B cell (primary cell): ENCODE measurements at regions not wholly inside any gene's neighbourhood (a gene's known extent, or its start where the extent isn't known, plus 50 kb on each side); places are given as distances from the start of the nearest gene placed in this dataset.

Source experiments
- ATAC-seq: fragments of 200-7000 bp; cut with Tn5 transposase; one replicate; pipeline ENCODE4 v1.10.0; 2021; ENCODE audit warnings: low read depth, mild to moderate bottlenecking, moderate number of reproducible peaks, moderate library complexity
- CTCF ChIA-PET: fragments of 350-600 bp; sonication (Branson Sonifier 250); formaldehyde crosslinking; loops from one replicate; lab custom pipeline; 2021; ENCODE audit warnings: antibody characterized with exemption, inconsistent platforms; lab: Charles Lee
- POLR2A ChIA-PET: fragments of 350-600 bp; sonication (Branson Sonifier 250); formaldehyde crosslinking; loops from one replicate; lab custom pipeline; 2021; ENCODE audit warnings: antibody characterized with exemption; lab: Charles Lee
- DNase-seq: peaks from one replicate; pipeline ENCODE4 v3.0.0; 2013
- H2AFZ ChIP-seq: 2 replicates; pipeline ENCODE4 v1.6.1; 2012; ENCODE audit warnings: mild to moderate bottlenecking, low read depth, low read length; ENCODE audit not compliant: insufficient read depth, poor library complexity, severe bottlenecking
- H3K27ac ChIP-seq, 2 donors: 1 replicate in 1 of 2; 2 replicates in 1 of 2; pipeline ENCODE4 v1.5.1; 2012 to 2013; ENCODE audit warnings: low read length in 2 of 2, mild to moderate bottlenecking in 2 of 2, moderate library complexity in 1 of 2
- H3K27me3 ChIP-seq, 4 experiments: fragments of 200-600 bp in 1 of 4; sonication (generic) in 1 of 4; replicated peaks in 1 of 4; 1 replicate in 2 of 4; 2 replicates in 2 of 4; pipeline versions ENCODE4 v1.6.1 to v1.7.0; 2013 to 2016; ENCODE audit warnings: low read length in 3 of 4, mild to moderate bottlenecking in 2 of 4, mixed read lengths in 1 of 4, moderate library complexity in 1 of 4; ENCODE audit not compliant: insufficient read depth in 4 of 4, control insufficient read depth in 3 of 4; ENCODE audit errors: control extremely low read depth in 1 of 4
- H3K36me3 ChIP-seq, 2 experiments: replicated peaks in 1 of 2; 1 replicate in 1 of 2; 2 replicates in 1 of 2; pipeline versions ENCODE4 v1.6.1 to v1.7.1; 2013; ENCODE audit warnings: low read length in 1 of 2; ENCODE audit not compliant: insufficient read depth in 2 of 2, control insufficient read depth in 1 of 2; ENCODE audit errors: control extremely low read depth in 1 of 2, extremely low read depth in 1 of 2
- H3K4me1 ChIP-seq, 2 donors: fragments of 200-600 bp in 1 of 2; sonication (generic) in 1 of 2; 1 replicate in 1 of 2; 2 replicates in 1 of 2; pipeline versions ENCODE4 v1.5.1 to v1.6.1; 2013 to 2017; ENCODE audit warnings: low read length in 2 of 2; ENCODE audit not compliant: control insufficient read depth in 2 of 2, insufficient read depth in 2 of 2
- H3K4me2 ChIP-seq: replicated peaks from 2 replicates; pipeline ENCODE3; 2012; ENCODE audit warnings: mild to moderate bottlenecking, low read depth, low read length; ENCODE audit not compliant: poor library complexity, severe bottlenecking
- H3K4me3 ChIP-seq, 5 experiments: fragments of 200-600 bp in 1 of 5; sonication (generic) in 1 of 5; 1 replicate in 3 of 5; 2 replicates in 2 of 5; pipeline versions ENCODE4 v1.5.1 to v1.7.0; 2011 to 2016; ENCODE audit warnings: low read length in 4 of 5, mild to moderate bottlenecking in 4 of 5, low read depth in 2 of 5, control low read depth in 1 of 5, moderate library complexity in 1 of 5; ENCODE audit not compliant: insufficient read depth in 1 of 5; ENCODE audit errors: control extremely low read depth in 1 of 5, extremely low read depth in 1 of 5
- H3K79me2 ChIP-seq: fragments of 200-600 bp; sonication (generic); one replicate; pipeline ENCODE4 v1.6.0; 2016; ENCODE audit warnings: low read length; ENCODE audit not compliant: control insufficient read depth, insufficient read depth
- H3K9ac ChIP-seq: fragments of 200-600 bp; sonication (generic); 2 replicates; pipeline ENCODE4 v1.6.1; 2017; ENCODE audit warnings: mild to moderate bottlenecking, low read length, moderate library complexity
- H3K9me3 ChIP-seq, 3 donors: one replicate each; pipeline versions ENCODE4 v1.6.1 to v1.7.1; 2013; ENCODE audit warnings: low read length in 2 of 3; ENCODE audit not compliant: control insufficient read depth in 2 of 3, insufficient read depth in 1 of 3; ENCODE audit errors: control extremely low read depth in 1 of 3
- H4K20me1 ChIP-seq: 2 replicates; pipeline ENCODE4 v1.6.0; 2012; ENCODE audit warnings: mild to moderate bottlenecking, low read length; ENCODE audit not compliant: insufficient read depth, control insufficient read depth, poor library complexity, severe bottlenecking
- H3K27ac Mint-ChIP-seq: one replicate; pipeline ENCODE4 v1.8.0; 2021; ENCODE audit warnings: mixed read lengths
- H3K27me3 Mint-ChIP-seq: one replicate; pipeline ENCODE4 v1.8.0; 2021; ENCODE audit warnings: mixed read lengths
- H3K4me1 Mint-ChIP-seq: one replicate; pipeline ENCODE4 v1.8.0; 2021; ENCODE audit warnings: mixed read lengths
- H3K4me3 Mint-ChIP-seq: one replicate; pipeline ENCODE4 v1.8.0; 2021; ENCODE audit warnings: mixed read lengths
- H3K9me3 Mint-ChIP-seq: one replicate; pipeline ENCODE4 v1.8.0; 2022; ENCODE audit warnings: mixed read lengths; ENCODE audit not compliant: insufficient read depth
- CTCF ChIP-seq: fragments of 200-600 bp; IDR thresholded peaks from one replicate; pipeline ENCODE4 v1.8.0; 2022; ENCODE audit warnings: antibody characterized with exemption, mild to moderate bottlenecking
- EZH2 ChIP-seq: IDR thresholded peaks from 2 replicates; pipeline ENCODE4 v1.6.1; 2012; ENCODE audit warnings: borderline replicate concordance, low read depth, mild to moderate bottlenecking, moderate library complexity, low read length; ENCODE audit not compliant: insufficient read depth, poor library complexity, severe bottlenecking
- WGBS: methylation state at CpG from one replicate; pipeline ENCODE4 v1.1.5; 2013; ENCODE audit warnings: missing lambda C conversion rate; ENCODE audit not compliant: insufficient coverage; 5-methylcytosine and 5-hydroxymethylcytosine counted together
- intact Hi-C: fragments of 100-400 bp; cut with micrococcal nuclease; formaldehyde crosslinking; loops from one replicate; pipeline ENCODE4 v1.10.0; 2022

- CTCF ChIA-PET = no interaction called here
- no peak overlapping the region for H3K4me3 ChIP-seq
- no peaks in the 10 kb centered on the region for H3K79me2 ChIP-seq
- Mint-ChIP-seq H3K4me3 (no peak overlapping the region), H3K27ac (no peak overlapping the region), H3K27me3 (no peaks in the 10 kb centered on the region), H3K4me1 (no peaks in the 10 kb centered on the region), H3K9me3 (no peaks in the 10 kb centered on the region)
- TF ChIP-seq CTCF (no peak), EZH2 (no peak)
- DNase-seq (no peak), ATAC-seq (no peak)
- H3K27me3 ChIP-seq = no peaks in the 10 kb centered on the region
- no peaks in the 10 kb centered on the region for H4K20me1 ChIP-seq
- H3K4me1 ChIP-seq = no peaks in the 10 kb centered on the region
- no peak overlapping the region for H3K9ac ChIP-seq
- H3K27ac ChIP-seq = no peak overlapping the region
- H3K36me3 ChIP-seq = no peaks in the 10 kb centered on the region
- no peak overlapping the region for H3K4me2 ChIP-seq
- POLR2A ChIA-PET = no interaction called here
- peaks cover 0 to 1% (median 0%) of the 10 kb centered on the region in 3 donors for H3K9me3 ChIP-seq
- no CpG with 5 or more reads among the region's 1 CpG for WGBS
- intact Hi-C loops = no loop called here
- H2AFZ ChIP-seq = no peak overlapping the region
These were observed 509.6 kb upstream of the SUCLG2 start for GRCh38 chr3:68163968-68164367.

- CTCF ChIA-PET = no interaction called here
- no peaks in the 10 kb centered on the region for H3K9me3 Mint-ChIP-seq
- Histone ChIP-seq H3K4me1 (no peaks in the 10 kb centered on the region), H3K4me2 (no peak overlapping the region), H3K4me3 (no peak overlapping the region), H4K20me1 (no peaks in the 10 kb centered on the region), H3K27ac (no peak overlapping the region), H3K36me3 (no peaks in the 10 kb centered on the region), H2AFZ (no peak overlapping the region), H3K79me2 (no peaks in the 10 kb centered on the region), H3K9me3 (peaks cover 0 to 1% (median 0%) of the 10 kb centered on the region in 3 donors), H3K9ac (no peak overlapping the region), H3K27me3 (no peaks in the 10 kb centered on the region)
- no peak overlapping the region for H3K4me3 Mint-ChIP-seq
- intact Hi-C loops = no loop called here
- DNase-seq = no peak
- H3K27me3 Mint-ChIP-seq = no peaks in the 10 kb centered on the region
- no peak for ATAC-seq
- TF ChIP-seq EZH2 = no peak
- TF ChIP-seq CTCF = no peak
- WGBS = no CpG with 5 or more reads among the region's 2 CpGs
- no peak overlapping the region for H3K27ac Mint-ChIP-seq
- POLR2A ChIA-PET = no interaction called here
- H3K4me1 Mint-ChIP-seq = no peaks in the 10 kb centered on the region
These were observed 508.6 kb upstream of the SUCLG2 start for GRCh38 chr3:68163062-68163461.
